ENCODE measurements at regions not wholly inside any gene's neighbourhood (a gene's known extent, or its start where the extent isn't known, plus 50 kb on each side); places are given as distances from the start of the nearest gene placed in this dataset.

DNA sequence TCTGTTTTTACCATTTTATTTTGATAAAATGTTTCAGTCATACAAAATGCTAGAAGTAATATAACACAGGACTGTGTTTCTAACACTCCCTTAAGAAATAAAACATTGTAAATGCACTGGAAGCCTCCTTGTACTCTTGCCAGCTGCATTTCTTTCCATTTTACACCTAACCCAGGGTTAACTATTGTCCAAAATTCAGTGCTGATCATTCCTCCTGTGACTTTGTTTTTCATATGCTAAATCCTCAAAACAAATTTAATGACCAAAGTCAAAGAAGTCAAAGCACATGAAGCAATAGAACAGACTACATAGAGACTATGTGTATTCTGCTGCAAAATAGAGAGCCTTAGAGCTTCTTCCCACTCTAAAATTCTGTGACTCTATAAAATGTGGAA lies 420.3 kb upstream of the PRICKLE1 start:
- TF ChIP-seq, protein P1, sequence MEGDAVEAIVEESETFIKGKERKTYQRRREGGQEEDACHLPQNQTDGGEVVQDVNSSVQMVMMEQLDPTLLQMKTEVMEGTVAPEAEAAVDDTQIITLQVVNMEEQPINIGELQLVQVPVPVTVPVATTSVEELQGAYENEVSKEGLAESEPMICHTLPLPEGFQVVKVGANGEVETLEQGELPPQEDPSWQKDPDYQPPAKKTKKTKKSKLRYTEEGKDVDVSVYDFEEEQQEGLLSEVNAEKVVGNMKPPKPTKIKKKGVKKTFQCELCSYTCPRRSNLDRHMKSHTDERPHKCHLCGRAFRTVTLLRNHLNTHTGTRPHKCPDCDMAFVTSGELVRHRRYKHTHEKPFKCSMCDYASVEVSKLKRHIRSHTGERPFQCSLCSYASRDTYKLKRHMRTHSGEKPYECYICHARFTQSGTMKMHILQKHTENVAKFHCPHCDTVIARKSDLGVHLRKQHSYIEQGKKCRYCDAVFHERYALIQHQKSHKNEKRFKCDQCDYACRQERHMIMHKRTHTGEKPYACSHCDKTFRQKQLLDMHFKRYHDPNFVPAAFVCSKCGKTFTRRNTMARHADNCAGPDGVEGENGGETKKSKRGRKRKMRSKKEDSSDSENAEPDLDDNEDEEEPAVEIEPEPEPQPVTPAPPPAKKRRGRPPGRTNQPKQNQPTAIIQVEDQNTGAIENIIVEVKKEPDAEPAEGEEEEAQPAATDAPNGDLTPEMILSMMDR (IDR thresholded peaks at IDR 0.05), result no peak
- TF ChIP-seq POLR2A (IDR thresholded peaks at IDR 0.05) (no peak), POLR2AphosphoS5 (IDR thresholded peaks at IDR 0.05; ENCODE audit: insufficient read depth in 1 of 2, low read depth in 1 of 2) (no peak)

All from vagina (tissue), 2 donors.